Posterior cingulate gyrus (tissue), 11 donors: ENCODE measurements at regions not wholly inside any gene's neighbourhood (a gene's known extent, or its start where the extent isn't known, plus 50 kb on each side); places are given as distances from the start of the nearest gene placed in this dataset.

ENCODE experiments used
- DNase-seq, 10 donors: peaks; one replicate each; pipeline versions ENCODE4 v3.0.0 to v3.0.0-alpha.2; 2020 to 2021; ENCODE audit warnings: mixed read lengths in 3 of 10
- intact Hi-C: fragments of 100-400 bp; cut with DNase I; formaldehyde crosslinking; loops from one replicate; pipeline ENCODE4 v1.15.1; 2023

- DNase-seq, result no peak
- intact Hi-C loops, result no loop called here
These were observed 229.1 kb downstream of the KCNC2 start for GRCh38 chr12:74980510-74980909.

- no peak for DNase-seq
- intact Hi-C loops, result no loop called here
These were observed 228.1 kb downstream of the KCNC2 start for GRCh38 chr12:74981541-74981940.

- no peak for DNase-seq
- intact Hi-C loops, result no loop called here
These were observed 225.7 kb downstream of the KCNC2 start for GRCh38 chr12:74983917-74984316.

DNA sequence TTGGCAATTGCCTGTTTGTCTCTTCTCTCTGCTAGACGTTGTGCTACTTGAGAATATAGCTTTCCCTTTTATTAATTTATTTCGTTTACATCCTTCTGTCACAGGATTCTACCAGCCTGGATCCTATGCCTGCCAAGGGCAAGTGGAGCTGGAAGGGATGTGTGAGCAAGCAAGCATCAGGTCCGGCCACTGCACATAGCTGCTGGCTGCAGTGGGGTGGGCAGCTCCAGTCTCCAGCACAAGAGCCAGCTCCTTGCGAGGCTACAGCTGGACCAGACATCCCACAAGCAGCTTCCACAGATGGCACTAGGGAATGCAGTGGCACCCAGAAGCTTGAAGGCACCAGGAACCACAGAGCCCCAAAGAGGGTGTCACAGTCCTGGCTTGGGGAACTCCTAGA lies 225.0 kb downstream of the KCNC2 start:
- intact Hi-C loops, result no loop called here
- DNase-seq, result peak in 2 of 10 donors; percentile 31 to 56

GRCh38 chr12:74985293-74985985 lies 224.2 kb downstream of the KCNC2 start:
- intact Hi-C loops, result no loop called here
- peak in 3 of 10 donors; percentile 32 to 52 (median 51) for DNase-seq

DNA sequence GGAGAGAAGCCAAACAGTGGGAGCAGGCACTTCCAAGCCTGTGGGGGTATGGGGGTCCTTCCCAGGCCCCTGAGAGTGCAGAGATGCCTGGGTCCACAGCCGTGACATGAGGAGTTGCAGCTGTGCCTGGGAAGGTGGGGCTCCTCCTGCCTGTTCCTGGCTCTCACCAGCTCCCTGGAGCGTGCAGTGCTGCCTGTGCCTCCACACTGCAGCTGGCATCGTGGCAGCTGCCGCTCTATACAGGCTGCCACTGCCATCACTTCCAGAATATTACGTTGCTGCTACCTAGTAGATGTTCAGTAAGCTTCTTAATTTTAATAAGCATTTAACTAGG lies 223.7 kb downstream of the KCNC2 start:
- intact Hi-C loops, result no loop called here
- DNase-seq, result peak in 4 of 10 donors; percentile 25 to 83 (median 78)

- intact Hi-C loops, result no loop called here
- no peak for DNase-seq
These were observed 221.5 kb downstream of the KCNC2 start for GRCh38 chr12:74988156-74988555.
